HG02943 (cell line): ENCODE measurements at regions not wholly inside any gene's neighbourhood (a gene's known extent, or its start where the extent isn't known, plus 50 kb on each side); places are given as distances from the start of the nearest gene placed in this dataset.

Experiments used
- ATAC-seq: cut with Tn5 transposase; IDR thresholded peaks from one replicate; pipeline ENCODE4 v1.9.1; 2021; ENCODE audit warnings: mild to moderate bottlenecking, low read depth, moderate library complexity; ENCODE audit not compliant: unreplicated experiment

DNA sequence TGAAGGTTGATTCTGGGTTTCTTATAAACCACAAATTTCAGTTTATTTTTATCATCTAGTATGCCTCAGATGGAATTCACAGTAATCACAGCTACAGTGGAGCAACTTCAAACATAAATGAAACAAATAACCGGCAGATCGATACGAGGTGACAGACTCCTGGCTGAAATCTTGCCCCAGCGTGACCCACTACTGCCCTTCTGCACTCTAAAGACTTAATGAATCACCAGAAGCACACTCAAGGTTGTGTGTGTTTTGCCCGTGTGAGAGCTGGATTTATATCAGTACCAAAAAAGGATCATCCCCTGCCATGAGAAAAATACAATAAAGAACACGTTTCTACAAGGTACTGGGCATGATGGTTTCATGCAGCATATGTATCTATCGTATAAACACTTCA is 161.7 kb downstream of the KLF12 start:
- ATAC-seq: no peak

DNA sequence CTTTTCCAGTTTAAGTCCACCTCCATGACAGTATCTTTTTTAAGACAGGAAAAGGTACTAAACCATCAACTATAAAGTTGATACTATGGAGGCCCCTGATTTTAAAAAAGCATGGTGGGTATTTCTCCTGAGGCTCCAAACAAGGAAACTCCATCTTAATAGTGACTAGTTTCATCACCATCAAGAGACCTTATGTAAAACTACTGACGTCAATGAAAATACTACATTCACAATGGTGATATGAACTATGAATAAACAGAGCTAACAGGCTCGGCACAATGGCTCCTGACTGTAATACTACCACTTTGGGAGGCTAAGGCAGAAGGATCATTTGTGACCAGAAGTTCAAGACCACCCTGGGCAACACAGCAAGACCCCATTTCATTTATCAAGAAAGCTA is 162.7 kb downstream of the KLF12 start:
- no peak for ATAC-seq

DNA sequence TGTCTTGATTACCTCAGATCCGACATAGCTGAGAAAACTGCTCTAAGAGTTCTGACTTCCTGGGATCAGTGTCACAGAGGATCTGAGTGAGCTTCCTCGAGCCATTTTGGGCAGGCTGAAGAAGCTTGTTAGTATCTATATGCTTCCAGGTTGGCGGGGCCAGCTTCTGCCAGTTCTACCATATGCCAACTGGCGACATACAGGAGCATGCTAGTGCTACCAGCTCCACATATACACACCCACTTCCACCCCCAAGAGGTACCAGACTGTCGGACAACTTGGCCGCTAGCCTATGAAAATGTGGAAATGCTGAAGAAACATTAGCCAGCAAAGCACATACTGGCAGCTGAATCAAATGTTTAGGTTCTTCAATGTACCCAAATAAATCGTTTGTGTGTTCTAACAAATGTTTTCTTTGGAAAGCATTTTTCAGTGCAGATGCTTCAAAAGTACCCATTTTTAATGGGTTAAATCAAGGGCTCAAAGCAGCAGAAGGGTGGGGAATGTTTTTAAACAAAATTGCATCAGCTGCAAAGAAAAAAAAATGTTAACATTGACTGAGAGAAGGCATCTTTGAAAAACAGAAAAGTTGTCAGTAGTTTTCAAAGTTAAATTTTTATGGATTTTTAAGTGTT is 163.7 kb downstream of the KLF12 start:
- no peak for ATAC-seq

DNA sequence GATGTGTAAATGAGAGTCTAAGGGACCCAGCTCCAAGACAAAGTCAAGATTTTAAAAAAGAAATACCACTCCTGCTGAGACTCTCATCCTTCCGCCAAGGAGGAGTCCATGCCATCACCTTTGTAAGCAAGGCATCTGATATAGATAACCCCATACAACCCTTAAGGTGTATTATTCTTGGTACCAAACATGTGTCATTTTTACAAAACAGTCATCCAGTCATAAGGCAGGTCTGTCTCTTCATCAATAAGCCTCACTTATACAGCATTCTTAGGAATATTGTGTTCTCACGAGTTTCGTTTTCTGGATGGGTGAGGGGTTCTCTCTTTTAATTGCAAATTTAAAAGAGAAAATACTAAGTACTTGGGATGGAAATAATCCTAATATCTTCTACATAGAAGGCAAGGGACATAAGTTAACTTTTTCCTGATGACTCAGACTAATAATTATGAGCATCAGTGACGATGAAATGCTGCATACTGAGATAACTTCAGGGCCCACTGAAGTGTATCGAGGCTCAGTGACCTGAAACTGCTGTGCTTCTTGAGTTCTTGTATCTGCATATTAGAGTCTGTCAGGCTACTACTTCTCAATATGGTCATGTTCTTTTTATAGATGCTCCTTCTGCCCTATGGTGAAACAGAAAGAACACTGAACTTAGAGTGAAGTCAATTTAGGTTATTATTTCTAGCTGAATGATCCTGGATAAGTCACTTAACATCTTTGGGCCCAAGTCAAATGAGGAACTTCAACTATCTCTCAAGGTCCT is 166.6 kb downstream of the KLF12 start:
- ATAC-seq: peak; percentile 100

DNA sequence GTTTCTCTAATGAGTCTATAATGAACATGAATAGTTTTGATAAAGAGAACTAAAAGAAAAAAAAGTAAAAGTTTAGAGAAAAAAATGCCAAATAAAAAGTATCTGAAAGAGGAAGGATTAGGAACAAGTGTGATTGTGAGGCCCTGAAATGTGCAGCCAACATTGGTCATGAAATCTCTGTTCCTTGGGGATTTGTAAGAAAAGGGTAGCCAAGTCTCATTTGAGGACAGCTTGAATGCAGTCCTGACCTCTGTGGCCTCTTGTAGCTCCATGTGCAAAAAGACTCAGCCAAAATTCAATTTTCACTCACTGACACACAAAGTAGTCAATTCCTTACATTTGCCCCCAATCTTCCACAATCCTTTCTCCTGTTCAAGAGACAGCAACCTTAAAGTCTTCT is 167.9 kb downstream of the KLF12 start:
- no peak for ATAC-seq

DNA sequence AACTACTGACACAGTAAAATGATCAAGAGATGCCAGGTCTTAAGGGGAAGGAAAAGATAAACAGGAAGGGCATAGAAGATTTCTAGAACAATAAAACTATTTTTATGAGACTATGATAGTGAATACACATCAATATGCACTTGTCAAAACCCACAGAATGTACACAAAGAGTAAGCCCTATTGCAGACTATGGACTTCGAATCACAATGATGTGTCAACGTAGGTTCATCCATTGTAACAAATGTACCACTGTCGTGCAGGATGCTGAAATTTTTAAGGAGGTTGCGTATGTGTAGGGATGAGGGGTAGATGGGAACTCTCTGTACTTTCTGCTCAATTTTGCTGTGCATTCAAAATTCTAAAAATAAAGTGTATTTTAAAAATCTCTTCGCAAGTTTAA is 171.9 kb downstream of the KLF12 start:
- ATAC-seq: no peak

DNA sequence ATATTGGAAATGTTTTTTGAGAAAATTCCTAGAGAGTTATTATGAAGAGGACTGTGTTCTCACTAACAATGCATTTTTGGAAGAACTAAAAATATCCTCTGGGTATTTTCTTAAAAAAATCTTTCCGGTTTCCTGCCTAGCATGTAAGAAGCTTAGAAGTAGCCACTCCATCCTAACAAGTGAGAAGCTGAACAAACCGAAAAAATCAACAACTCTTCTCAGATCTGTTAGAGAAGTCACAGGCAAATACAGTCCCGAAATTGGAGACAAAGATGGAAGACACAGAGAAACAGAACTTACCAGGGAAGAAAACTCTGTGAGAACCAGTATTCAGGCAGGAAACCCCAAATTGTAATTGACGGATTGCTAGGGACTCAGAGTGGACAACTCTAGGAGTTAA is 173.0 kb downstream of the KLF12 start:
- no peak for ATAC-seq

DNA sequence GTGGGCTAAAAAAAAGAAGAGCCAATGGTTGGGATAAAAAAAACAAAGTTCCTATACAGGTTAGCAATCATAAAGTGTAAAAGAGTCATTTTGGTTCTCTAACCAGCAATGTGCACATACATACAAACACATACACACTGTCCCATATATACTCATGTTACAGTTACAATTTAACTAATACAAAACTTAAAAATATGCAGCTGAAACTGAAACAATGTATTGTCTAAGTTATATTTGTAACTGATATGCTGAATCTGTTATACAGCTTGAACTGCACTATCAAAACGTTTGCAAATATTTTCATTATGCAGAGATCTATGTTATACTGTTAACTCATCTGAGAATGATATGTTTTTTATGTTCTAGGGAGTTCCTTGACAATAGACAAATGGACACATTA is 173.7 kb downstream of the KLF12 start:
- ATAC-seq: no peak

DNA sequence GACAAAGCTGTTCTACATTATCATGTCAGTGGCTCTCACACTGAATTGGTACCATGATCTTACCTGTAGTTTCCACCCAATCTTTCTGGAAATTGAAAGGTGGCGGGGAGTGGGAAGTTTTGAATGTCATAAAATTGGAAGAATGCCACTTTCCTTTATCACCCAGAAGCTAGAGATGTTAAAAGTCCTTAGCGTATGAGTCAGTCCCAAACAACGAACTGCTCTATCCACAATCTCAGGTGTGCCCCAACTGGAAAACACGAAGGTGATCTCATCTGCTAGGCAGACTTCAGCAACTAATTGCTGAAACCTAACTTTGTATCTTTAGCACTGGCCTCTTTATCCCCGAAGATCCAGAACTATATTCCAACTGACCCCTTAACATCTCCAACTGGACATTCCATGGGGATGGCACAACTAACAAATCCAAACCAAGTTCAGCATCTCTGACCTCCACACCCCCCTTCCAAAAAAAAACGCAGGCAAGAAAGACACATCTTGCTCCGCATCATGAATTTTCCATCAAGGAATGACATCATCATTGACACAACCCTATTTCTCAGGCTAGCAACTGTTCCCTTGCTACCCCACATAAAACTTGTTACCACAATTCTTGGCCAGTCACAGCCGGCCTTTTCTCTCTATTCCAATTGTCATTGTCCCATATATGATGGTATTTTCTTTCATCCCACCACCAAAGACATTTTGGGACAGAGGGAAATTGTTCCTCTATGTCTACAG is 175.4 kb downstream of the KLF12 start:
- ATAC-seq: no peak

DNA sequence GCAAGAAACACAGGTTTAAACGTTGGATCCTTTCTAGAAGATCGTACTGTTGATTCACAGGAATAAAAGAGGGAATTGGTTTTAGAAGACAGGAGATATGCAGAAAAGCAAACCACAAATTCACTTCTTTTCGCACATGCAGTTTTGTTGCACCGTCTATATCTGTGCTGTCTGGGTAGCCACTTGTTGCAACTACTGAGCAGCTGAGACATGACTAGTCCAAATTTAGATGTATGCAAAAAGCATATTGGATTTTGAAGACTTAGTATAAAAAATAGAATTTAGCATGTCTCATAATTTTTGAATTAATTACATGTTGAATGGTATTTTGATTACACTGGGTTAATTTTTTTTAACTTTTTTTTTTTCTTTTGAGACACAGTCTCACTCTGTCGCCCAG is 176.3 kb downstream of the KLF12 start:
- no peak for ATAC-seq

DNA sequence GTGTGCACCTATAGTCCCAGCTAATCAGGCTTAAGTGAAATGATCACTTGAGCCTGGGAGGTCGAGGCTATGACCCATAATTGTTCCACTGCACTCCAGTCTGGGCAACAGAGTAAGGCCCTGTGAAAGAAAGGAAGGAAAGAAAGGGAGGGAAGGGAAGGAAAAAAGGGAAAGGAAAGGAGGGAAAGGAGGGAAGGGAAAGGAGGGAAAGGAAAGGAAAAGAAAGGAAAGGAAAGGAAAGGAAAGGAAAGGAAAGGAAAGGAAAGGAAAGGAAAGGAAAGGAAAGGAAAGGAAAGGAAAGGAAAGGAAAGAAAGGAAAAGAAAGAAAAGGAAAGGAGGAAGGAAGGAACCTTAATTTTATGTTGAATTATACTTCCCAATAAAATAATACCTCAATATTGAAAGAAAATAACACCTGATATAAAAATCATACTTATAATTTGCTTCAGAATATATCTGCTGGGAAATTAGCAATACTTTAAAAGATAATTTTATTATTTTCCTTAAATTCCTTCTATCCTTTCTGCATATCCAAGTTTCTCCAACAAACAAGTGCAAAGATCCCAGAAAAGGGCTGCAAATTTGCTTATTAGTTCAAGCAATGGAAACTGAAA is 177.3 kb downstream of the KLF12 start:
- no peak for ATAC-seq

DNA sequence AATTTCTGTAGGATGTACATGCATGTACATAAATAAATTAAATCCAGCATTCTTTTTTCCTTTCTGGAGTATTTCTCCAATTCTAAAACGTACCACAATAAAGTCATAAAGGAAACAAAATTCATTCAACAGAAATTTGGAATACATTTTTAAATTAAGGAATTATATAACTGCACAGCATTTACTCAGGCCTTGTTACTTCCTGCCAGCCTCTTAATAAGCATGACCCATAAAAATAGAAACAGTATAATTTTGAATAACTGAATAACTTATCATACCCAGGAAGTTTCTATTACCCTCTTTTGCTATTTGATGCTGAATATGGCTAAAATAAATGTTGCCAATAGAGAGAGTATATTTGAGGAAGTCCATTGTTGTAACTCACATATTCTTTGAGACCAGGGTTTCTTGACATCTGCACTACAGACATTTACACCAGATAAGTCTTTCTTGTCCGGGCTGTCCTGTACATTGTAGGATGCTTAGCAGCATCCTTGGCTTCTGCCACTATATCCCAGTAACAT is 178.2 kb downstream of the KLF12 start:
- no peak for ATAC-seq

DNA sequence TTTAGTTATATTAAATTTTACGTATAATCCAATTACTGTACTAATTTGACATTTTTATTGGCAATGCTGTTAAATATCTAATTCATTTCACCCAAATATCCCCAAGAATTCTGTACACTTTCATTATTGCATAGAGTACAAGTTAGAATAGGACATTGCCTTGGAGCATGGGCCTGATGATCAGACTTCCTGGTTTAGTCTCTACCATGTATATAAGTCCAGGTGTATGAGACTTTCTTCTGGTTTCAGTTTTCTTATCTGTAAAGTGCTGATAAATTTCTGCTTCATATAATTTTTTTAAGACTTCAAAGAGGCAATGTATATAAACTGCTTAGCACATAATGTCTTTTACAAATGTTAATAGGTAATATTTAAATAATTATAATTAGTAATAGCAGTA is 179.4 kb downstream of the KLF12 start:
- ATAC-seq: peak; percentile 59

DNA sequence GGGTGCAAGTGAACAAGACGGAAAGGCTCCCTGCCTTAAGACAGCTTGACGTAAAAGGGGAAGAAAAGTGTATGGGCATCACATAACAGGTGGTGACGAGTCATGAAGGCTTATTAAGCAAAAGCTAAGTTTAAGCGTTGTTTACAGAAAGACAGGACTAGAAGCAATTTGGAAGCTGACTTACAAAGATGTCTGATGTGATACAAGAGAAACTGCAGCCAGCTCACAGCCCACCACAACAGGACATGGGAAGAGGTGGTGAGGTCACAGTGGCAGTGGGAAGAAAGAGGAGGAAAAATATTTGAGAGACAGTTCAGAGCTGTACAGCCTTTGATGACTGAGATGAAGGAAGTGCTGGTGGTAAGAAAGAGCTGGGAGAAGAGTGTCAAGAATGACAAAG is 181.6 kb downstream of the KLF12 start:
- ATAC-seq: no peak

DNA sequence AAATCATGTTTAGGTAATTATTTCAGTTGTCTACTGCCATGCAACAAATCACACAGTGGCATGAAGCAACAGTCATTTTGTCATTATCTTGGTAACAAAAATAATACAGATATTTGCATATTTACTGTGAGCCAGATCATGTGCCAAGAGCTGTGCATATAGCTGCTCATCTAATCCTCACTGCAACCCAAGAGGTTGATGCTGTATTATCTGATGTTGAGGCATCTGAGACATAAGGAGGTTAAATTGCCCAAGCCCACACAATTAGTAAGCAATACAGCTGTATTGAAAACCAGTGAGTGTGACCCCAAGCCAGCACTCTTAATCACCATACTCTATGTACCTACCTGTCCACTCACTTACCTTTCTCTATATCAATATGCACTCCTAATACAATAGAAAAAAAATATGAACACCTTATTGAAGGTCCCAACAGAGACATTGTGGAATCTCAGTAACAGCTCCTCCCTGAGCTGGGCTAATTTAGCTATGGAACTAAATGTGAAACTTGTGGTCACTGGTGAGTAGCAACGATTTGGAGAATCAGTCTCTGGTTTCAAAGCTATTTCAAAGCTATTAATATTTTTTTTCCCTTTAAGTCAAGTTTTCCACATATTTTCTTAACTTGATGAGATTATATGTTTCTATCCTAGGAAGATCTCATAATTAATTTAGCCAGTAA is 185.2 kb downstream of the KLF12 start:
- no peak for ATAC-seq

DNA sequence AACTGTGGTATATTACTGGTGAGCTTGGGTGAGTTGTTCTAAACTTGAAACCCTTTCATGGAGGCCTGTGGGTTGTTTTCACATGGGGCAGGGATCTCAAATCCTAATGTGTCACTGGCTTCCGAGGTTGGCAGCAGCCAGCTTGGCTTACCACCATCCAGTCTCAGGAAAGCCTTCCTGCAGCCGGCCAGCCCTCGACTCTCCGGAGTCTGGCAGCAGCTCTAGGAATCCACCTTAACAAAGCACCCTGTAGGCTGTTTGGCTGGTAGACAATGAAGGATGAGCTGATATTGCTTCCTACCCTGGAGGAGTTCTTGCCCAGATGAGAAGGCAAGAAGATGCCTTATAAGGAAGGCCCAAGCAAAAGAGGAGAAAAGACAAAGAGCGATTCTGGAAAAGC is 188.3 kb downstream of the KLF12 start:
- no peak for ATAC-seq

DNA sequence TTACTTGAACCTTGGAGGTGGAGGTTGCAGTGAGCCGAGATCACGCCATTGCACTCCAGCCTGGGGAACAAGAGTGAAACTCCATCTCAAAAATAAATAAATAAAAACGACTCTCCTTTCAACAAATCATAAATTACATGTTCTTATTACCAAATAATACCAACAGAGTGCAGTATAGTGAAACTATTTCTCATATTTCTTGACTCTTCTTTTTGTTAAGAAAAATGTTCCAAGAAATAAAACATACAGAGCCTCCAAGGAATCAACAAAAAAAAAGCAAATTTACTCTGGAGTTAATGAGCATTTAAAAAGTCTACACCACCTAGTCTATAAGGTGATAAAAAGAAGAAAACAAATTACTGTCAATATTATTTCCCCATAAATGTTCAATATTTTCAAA is 188.8 kb downstream of the KLF12 start:
- ATAC-seq: no peak

DNA sequence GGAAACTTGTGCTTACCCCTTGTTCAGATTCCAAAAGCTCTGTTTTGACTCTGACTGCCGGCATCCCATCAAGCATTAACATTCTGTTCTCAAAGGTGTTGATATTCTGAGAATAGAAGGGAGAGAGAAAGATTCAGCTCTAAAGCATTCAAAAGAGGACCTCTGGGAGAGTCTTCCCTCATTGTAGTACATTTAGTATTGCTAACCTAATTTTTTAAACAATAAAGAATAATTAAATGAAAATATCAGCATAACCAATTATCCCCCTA is 190.3 kb downstream of the KLF12 start:
- no peak for ATAC-seq

DNA sequence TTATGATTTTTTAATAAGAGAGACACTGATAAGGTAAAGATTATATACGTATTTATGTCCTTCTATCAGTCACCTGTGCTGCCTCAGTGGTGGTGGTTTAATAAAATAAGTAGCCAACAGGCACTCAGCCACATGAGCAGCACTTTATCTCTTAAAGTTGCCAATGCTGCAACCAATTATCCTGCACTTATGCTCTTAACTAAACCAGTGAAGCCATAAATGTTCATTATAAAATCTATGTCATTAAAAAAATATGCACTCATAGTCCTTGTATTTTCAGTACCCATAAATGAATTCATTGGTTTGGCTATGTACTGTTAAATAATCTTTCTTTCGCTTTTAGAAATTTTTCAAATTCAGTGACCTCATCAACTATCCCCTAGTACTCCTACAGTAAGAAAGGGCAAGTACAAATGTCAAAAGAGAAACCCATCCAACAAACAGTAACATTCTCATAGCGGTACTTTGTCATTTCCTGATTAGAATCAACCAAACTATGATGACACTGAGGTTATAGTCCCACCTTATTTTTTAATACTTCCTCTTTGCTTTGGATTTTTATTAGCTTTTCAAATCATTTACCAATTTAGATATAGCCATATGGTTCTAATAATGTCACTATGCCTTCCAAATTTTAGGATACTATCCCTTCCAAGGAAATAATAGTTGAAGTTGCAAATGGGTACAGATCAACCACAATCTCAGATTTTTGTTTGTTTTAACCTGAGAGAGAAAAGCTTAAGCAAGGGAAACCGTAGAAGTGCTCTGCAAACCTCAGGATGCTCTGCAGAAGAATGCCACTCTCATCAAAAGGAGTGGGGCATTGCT is 190.9 kb downstream of the KLF12 start:
- no peak for ATAC-seq

DNA sequence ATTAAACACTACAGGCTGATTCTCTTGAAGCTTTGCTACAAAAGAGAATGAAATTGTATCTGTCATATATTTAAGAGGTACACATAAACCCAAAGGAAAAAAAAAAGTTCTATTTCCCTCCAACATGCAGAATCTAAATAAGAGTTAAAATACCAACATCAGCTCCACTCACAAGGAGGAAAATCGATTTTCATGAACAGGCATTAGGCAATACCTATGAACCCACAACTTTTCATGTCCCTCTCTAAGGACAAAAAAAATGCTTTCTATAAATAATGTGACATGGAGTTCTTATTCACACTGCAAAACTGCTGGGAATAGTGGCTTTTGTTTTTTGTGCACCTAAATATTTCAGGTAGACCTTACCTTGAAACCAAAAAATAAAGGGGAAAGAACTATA is 192.5 kb downstream of the KLF12 start:
- ATAC-seq: no peak
